BE2C (cell line): ENCODE measurements at regions not wholly inside any gene's neighbourhood (a gene's known extent, or its start where the extent isn't known, plus 50 kb on each side); places are given as distances from the start of the nearest gene placed in this dataset.

ENCODE experiments used
- DNase-seq: peaks from one replicate; pipeline ENCODE4 v3.0.0-alpha.2; 2020
- H3K27me3 ChIP-seq: fragments of 250-450 bp; sonication (Bioruptor Pico); 2 replicates; pipeline ENCODE4 v1.5.1; 2020; ENCODE audit warnings: mild to moderate bottlenecking
- H3K36me3 ChIP-seq: fragments of 250-450 bp; sonication (Bioruptor Pico); 2 replicates; pipeline ENCODE4 v1.5.1; 2020; ENCODE audit warnings: mild to moderate bottlenecking
- H3K4me1 ChIP-seq: fragments of 250-450 bp; sonication (Bioruptor Pico); 2 replicates; pipeline ENCODE4 v1.5.1; 2020
- H3K4me3 ChIP-seq: 2 replicates; pipeline ENCODE4 v1.5.1; 2011; ENCODE audit warnings: low read depth, low read length
- H3K9me3 ChIP-seq: fragments of 250-450 bp; sonication (Bioruptor Pico); 2 replicates; pipeline ENCODE4 v1.5.1; 2020
- TF ChIP-seq, protein P1 (sequence below): IDR thresholded peaks from 2 replicates; pipeline ENCODE4 v1.5.1; 2012; ENCODE audit warnings: mild to moderate bottlenecking, low read depth, low read length

DNA sequence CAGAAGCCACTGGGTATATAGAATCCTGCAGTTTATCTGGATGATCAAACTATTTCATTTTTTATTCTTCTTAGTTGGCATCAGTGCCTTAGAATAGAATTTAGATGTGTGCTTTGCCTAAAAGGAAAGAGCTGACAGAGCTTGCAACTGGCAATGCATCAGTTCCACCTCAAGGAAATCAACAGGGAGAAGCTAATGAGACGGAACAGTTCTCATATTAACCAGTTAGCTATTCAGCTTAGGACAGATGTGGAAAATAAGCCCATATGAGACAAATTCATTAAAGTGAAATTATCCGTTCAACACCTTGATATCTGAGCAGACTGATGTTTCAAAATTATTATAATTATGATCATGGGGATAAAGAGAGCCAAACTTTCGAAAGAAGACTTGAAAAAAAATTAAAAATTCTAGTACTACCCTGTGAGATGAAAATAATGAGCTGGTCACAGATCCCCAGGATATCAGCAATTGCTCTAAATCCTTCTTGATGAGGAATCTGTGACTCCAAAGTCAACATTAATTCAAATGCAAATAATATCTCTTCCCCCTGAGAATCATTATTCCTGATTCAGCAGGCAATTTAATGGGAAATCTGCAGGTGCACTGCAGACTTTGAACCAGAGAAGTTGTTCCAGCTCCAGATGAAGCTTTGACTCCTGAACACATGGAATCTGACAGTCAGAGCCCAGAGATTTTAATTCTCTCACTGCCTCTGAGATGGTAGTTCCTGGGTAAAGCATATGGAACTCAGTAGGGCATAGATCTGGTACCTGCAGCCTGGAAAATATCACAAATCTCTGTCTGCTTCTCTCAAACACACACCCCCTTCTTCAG lies 486.8 kb downstream of the FOXO1 start:
- Histone ChIP-seq H3K27me3 (no peaks in the 10 kb centered on the region), H3K36me3 (no peaks in the 10 kb centered on the region), H3K4me1 (no peaks in the 10 kb centered on the region), H3K4me3 (no peak overlapping the region), H3K9me3 (no peaks in the 10 kb centered on the region)
- TF ChIP-seq, protein P1, sequence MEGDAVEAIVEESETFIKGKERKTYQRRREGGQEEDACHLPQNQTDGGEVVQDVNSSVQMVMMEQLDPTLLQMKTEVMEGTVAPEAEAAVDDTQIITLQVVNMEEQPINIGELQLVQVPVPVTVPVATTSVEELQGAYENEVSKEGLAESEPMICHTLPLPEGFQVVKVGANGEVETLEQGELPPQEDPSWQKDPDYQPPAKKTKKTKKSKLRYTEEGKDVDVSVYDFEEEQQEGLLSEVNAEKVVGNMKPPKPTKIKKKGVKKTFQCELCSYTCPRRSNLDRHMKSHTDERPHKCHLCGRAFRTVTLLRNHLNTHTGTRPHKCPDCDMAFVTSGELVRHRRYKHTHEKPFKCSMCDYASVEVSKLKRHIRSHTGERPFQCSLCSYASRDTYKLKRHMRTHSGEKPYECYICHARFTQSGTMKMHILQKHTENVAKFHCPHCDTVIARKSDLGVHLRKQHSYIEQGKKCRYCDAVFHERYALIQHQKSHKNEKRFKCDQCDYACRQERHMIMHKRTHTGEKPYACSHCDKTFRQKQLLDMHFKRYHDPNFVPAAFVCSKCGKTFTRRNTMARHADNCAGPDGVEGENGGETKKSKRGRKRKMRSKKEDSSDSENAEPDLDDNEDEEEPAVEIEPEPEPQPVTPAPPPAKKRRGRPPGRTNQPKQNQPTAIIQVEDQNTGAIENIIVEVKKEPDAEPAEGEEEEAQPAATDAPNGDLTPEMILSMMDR: no peak
- no peak for DNase-seq

DNA sequence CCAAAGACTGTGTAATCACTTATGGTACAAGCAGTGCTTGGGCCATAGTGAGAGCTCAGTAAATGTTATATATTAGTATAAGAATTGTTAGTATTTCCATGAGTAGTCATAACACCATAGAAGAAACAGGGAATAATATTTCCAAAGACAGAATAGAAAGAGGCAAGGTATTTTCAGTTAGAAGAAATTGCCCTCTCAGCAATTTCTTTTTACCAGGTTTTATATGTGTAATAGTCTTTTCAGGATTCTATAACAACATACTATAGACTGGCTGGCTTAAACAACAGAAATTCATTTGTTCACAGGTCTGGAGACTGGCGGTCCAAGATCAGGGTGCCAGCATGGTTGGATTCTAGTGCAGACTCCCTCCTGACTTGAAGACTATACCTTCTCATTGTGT lies 485.7 kb downstream of the FOXO1 start:
- Histone ChIP-seq H3K27me3 (no peaks in the 10 kb centered on the region), H3K9me3 (no peaks in the 10 kb centered on the region), H3K4me1 (no peaks in the 10 kb centered on the region), H3K36me3 (no peaks in the 10 kb centered on the region), H3K4me3 (no peak overlapping the region)
- no peak for DNase-seq
- TF ChIP-seq, protein P1: no peak

DNA sequence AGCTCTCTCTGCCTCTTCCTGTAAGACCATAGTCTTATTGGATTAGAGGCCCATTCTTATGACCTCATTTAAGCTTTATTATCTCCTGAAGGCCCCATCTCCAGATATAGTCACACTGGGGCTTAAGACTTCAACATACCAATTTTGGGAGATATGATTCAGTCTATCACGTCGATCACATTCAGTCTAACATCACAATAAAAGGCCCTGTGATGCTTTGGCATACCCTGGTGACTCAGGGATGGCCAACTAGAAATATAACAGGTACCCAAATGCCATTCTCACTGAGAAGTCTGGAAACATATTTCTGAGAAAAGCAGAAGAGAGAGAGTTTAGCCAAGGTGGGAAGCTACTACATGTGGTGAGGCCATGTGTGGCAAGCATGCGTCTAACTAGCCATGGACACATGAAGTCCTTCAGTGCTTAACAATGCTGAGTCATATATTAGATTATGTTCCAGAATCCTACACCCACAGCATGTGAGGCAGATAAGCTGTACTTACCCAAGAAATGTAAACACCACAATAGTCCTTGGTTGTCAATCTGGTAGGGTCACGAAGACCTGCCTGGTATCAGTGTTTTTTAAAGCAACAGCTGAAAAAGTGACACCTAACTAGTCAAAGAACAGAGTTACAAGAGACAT lies 485.1 kb downstream of the FOXO1 start:
- Histone ChIP-seq H3K9me3 (no peaks in the 10 kb centered on the region), H3K36me3 (no peaks in the 10 kb centered on the region), H3K4me3 (no peak overlapping the region), H3K4me1 (no peaks in the 10 kb centered on the region), H3K27me3 (no peaks in the 10 kb centered on the region)
- no peak for DNase-seq
- TF ChIP-seq, protein P1: no peak

DNA sequence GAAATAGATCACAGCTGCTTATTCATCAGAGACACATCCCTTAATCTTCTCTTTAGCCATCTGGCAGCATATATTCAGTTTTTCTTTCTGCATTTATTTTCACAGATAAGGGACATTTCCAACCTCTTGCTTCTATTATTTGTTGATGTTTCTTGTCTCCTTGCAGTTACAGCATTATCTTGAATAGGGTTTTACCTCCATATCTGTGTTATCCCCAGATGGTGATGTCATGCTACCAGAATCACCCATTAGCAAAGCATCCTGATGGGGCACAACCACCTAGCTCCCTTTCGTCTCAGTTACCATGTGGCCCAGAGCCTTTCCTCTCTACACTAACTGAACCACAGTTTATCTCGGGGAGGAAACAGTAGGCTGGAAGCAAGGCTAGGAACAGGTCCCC lies 483.9 kb downstream of the FOXO1 start:
- Histone ChIP-seq H3K9me3 (no peaks in the 10 kb centered on the region), H3K27me3 (no peaks in the 10 kb centered on the region), H3K4me1 (no peaks in the 10 kb centered on the region), H3K36me3 (no peaks in the 10 kb centered on the region), H3K4me3 (no peak overlapping the region)
- no peak for DNase-seq
- TF ChIP-seq, protein P1: no peak

DNA sequence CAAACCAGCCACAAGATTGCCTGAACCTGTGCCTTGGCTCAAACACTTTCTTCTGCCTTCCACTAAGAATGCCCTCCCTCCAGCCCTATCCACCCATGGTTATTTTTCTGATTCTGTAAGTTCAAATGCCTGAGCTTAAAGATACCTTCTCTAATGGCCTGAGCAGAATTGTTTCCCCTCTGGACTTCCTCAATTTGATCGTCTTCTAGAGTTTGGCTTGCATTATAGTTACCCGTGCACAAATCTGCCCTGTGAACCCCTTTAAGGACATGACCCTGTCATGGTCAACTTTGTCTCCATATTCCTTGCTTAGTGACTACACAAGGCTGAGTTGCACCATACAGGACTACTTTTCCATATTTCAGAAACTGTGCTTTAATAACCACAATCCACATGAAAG lies 481.0 kb downstream of the FOXO1 start:
- TF ChIP-seq, protein P1: no peak
- H3K27me3 ChIP-seq: no peaks in the 10 kb centered on the region
- H3K4me3 ChIP-seq: no peak overlapping the region
- no peak for DNase-seq
- no peaks in the 10 kb centered on the region for H3K9me3 ChIP-seq
- no peaks in the 10 kb centered on the region for H3K36me3 ChIP-seq
- no peaks in the 10 kb centered on the region; the same call in 1 of the 2 replicates for H3K4me1 ChIP-seq

DNA sequence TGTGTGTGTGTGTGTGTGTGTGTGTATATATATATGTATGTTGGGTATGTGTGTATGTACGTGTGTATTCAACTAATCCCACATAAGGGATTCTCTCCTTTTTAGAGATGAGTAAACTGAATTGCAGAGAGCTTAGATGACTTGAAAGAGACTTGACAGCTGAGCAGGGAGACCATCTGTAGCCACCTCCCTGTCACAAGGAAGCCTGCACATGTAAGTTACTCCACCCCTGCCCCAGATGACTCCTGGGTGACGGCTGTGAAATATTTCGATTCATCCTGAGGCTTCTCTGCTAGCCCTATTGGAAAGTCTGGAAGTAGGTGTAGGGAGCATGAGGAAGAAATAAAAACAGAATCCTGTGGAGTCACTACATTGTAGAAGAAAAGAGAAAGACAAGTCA lies 480.4 kb downstream of the FOXO1 start:
- no peaks in the 10 kb centered on the region for H3K9me3 ChIP-seq
- TF ChIP-seq, protein P1: no peak
- DNase-seq: no peak

More for the DNA sequence above, 480.4 kb downstream of the FOXO1 start:
- Histone ChIP-seq H3K4me3 (no peak overlapping the region), H3K36me3 (no peaks in the 10 kb centered on the region), H3K27me3 (no peaks in the 10 kb centered on the region), H3K4me1 (no peaks in the 10 kb centered on the region; the same call in 1 of the 2 replicates)
